ENCODE measurements at regions not wholly inside any gene's neighbourhood (a gene's known extent, or its start where the extent isn't known, plus 50 kb on each side); places are given as distances from the start of the nearest gene placed in this dataset.

DNA sequence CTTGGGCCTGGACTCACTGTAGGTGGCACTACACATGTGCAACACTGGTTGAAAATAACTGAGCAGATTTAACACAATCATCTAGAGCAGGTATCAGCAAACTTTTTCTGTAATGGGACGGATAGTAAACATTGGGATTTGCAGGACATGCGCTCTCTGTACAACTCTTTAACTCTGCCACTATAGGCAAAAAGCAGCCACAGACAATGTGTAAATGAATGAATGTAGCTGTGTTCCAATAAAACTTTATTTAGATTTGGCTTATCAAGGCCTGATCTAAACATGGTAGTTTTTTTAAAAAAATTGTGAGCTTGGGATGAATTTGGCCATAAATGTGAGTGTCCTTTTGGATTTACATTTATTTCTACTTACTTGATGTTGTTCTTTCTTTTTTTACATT is 407.3 kb downstream of the FAT4 start:
- Histone ChIP-seq H3K4me3 (ENCODE audit: low read length in 3 of 3) (no peak overlapping the region), H3K9ac (ENCODE audit: low read length in 3 of 3) (no peak overlapping the region)
- no peak for FAIRE-seq

DNA sequence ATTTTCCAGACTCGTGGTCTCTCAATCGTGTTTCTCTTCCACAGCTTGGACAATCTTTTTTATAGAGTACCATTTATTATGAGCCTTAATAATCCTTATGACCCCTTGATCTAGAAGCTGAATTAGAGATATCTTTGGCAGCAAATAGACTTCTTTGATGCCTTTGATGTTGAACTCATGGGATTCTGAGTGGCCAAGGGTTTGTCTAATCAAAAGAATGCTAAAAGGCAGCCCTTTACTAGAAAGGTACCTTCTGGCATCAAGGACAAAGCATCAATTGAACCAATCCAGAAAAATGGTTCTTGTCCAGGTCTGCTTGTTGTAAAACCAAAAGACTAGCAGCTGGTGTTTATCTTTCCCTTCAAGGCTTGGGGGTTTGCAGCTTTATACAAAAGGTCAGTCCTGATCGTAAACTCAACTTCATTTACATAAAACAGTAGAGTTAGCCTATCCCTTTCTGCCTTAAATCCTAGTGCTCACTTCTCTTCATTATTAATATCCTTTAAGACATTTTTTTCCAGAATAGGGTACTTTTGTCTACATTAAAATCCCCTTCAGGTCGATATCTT is 411.3 kb downstream of the FAT4 start:
- Histone ChIP-seq H3K36me3 (ENCODE audit: control insufficient read depth in 2 of 3, insufficient read depth in 3 of 3, low read length in 3 of 3) (no peaks in the 10 kb centered on the region), H3K27me3 (ENCODE audit: control insufficient read depth, insufficient read depth, low read length) (no peaks in the 10 kb centered on the region), H3K4me3 (ENCODE audit: low read length in 3 of 3) (no peak overlapping the region), H3K9me3 (ENCODE audit: control insufficient read depth in 2 of 3, insufficient read depth in 1 of 3, low read length in 3 of 3) (no peaks in the 10 kb centered on the region), H3K4me1 (ENCODE audit: control insufficient read depth in 2 of 3, insufficient read depth in 2 of 3, low read depth in 1 of 3, low read length in 3 of 3) (peaks cover 0 to 4% (median 3%) of the 10 kb centered on the region in 3 donors), H3K9ac (ENCODE audit: low read length in 3 of 3) (no peak overlapping the region), H3K27ac (ENCODE audit: low read depth in 2 of 2, low read length in 2 of 2) (no peak overlapping the region)
- TF ChIP-seq CTCF (IDR thresholded peaks at IDR 0.05; ENCODE audit: borderline replicate concordance, extremely low read depth, insufficient read depth): no peak
- DNase-seq: peak in 2 of 5 donors; percentile 37 to 67
- intact Hi-C loops (cut with DNase I): no loop called here
- FAIRE-seq: no peak

More for the DNA sequence above, 407.3 kb downstream of the FAT4 start:
- no peaks in the 10 kb centered on the region for H3K36me3 ChIP-seq (ENCODE audit: control insufficient read depth in 2 of 3, insufficient read depth in 3 of 3, low read length in 3 of 3)
- no peaks in the 10 kb centered on the region for H3K27me3 ChIP-seq (ENCODE audit: control insufficient read depth, insufficient read depth, low read length)
- DNase-seq: no peak
- no peaks in the 10 kb centered on the region for H3K9me3 ChIP-seq (ENCODE audit: control insufficient read depth in 2 of 3, insufficient read depth in 1 of 3, low read length in 3 of 3)
- intact Hi-C loops (cut with DNase I): no loop called here
- no peak overlapping the region for H3K27ac ChIP-seq (ENCODE audit: low read depth in 2 of 2, low read length in 2 of 2)
- no peaks in the 10 kb centered on the region for H3K4me1 ChIP-seq (ENCODE audit: control insufficient read depth in 2 of 3, insufficient read depth in 2 of 3, low read depth in 1 of 3, low read length in 3 of 3)
- TF ChIP-seq CTCF (IDR thresholded peaks at IDR 0.05; ENCODE audit: borderline replicate concordance, extremely low read depth, insufficient read depth): no peak

DNA sequence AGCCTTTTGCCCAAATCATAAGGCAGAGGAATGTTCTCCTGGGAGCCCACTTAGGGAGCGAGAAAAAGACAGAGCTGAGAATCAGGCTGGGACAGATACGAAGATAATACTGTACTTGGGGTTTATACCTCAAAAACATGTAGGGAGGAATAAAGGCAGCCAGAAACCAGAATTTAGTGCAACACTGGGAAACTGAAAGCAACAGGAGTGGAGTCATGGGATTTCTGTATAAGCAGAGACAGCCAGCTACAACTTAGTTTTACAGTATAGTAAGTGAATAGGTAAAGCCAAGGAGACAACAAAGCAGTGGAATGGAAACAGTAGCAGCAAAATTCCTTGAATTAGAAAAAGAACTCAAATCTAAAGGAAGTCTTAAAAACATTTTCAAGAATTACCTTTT is 413.2 kb downstream of the FAT4 start:
- Histone ChIP-seq H3K36me3 (ENCODE audit: control insufficient read depth in 2 of 3, insufficient read depth in 3 of 3, low read length in 3 of 3) (no peaks in the 10 kb centered on the region), H3K9ac (ENCODE audit: low read length in 3 of 3) (no peak overlapping the region), H3K4me3 (ENCODE audit: low read length in 3 of 3) (no peak overlapping the region), H3K27me3 (ENCODE audit: control insufficient read depth, insufficient read depth, low read length) (no peaks in the 10 kb centered on the region), H3K4me1 (ENCODE audit: control insufficient read depth in 2 of 3, insufficient read depth in 2 of 3, low read depth in 1 of 3, low read length in 3 of 3) (peaks cover 0 to 4% (median 3%) of the 10 kb centered on the region in 3 donors), H3K27ac (ENCODE audit: low read depth in 2 of 2, low read length in 2 of 2) (no peak overlapping the region), H3K9me3 (ENCODE audit: control insufficient read depth in 2 of 3, insufficient read depth in 1 of 3, low read length in 3 of 3) (no peaks in the 10 kb centered on the region)
- intact Hi-C loops (cut with DNase I): no loop called here
- DNase-seq: no peak
- FAIRE-seq: no peak
- TF ChIP-seq CTCF (IDR thresholded peaks at IDR 0.05; ENCODE audit: borderline replicate concordance, extremely low read depth, insufficient read depth): no peak

DNA sequence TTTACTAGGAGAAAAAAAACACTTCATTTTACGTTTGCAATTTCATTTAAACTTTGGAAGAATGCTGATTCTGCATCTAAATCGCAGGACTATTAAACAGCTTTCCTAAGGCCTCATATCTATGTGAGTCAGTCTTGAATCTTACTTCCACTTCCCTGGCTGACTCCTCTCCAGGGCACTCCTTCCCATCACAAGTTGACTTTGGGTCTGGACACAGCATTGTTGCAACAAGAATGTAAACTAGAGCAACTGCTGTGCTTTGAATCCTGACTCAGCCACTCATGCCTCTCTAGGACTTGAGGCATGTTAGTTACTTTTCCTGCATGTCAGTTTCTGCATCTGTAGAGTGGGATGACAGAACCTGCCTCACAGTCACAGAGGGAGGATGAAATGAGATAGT is 413.8 kb downstream of the FAT4 start:
- no peak for FAIRE-seq
- Histone ChIP-seq H3K27ac (ENCODE audit: low read depth in 2 of 2, low read length in 2 of 2) (no peak overlapping the region), H3K4me1 (ENCODE audit: control insufficient read depth in 2 of 3, insufficient read depth in 2 of 3, low read depth in 1 of 3, low read length in 3 of 3) (peaks cover 0 to 4% (median 3%) of the 10 kb centered on the region in 3 donors)

More for the DNA sequence above, 413.8 kb downstream of the FAT4 start:
- Histone ChIP-seq H3K36me3 (ENCODE audit: control insufficient read depth in 2 of 3, insufficient read depth in 3 of 3, low read length in 3 of 3) (no peaks in the 10 kb centered on the region), H3K4me3 (ENCODE audit: low read length in 3 of 3) (no peak overlapping the region), H3K9ac (ENCODE audit: low read length in 3 of 3) (no peak overlapping the region), H3K27me3 (ENCODE audit: control insufficient read depth, insufficient read depth, low read length) (no peaks in the 10 kb centered on the region), H3K9me3 (ENCODE audit: control insufficient read depth in 2 of 3, insufficient read depth in 1 of 3, low read length in 3 of 3) (no peaks in the 10 kb centered on the region)
- no peak for TF ChIP-seq CTCF (IDR thresholded peaks at IDR 0.05; ENCODE audit: borderline replicate concordance, extremely low read depth, insufficient read depth)
- intact Hi-C loops (cut with DNase I): no loop called here
- DNase-seq: no peak

Data from kidney (tissue), 13 donors.